Cardiac muscle cell (in vitro differentiated cells and primary cell): ENCODE measurements at regions not wholly inside any gene's neighbourhood (a gene's known extent, or its start where the extent isn't known, plus 50 kb on each side); places are given as distances from the start of the nearest gene placed in this dataset.

Experiments used
- DNase-seq, 2 donors: peaks; one replicate each; pipeline versions ENCODE4 v3.0.0 to v3.0.0-alpha.2; 2010 to 2017; ENCODE audit warnings: low read depth in 1 of 2, low spot score in 1 of 2
- H3K27ac ChIP-seq: fragments of 200-600 bp; sonication (generic); 2 replicates; pipeline ENCODE4 v1.5.1; 2016
- H3K27me3 ChIP-seq: fragments of 200-600 bp; sonication (generic); 2 replicates; pipeline ENCODE4 v1.6.0; 2016; ENCODE audit warnings: control low read depth
- H3K36me3 ChIP-seq: fragments of 200-600 bp; sonication (generic); 2 replicates; pipeline ENCODE4 v1.5.1; 2016; ENCODE audit warnings: control low read depth
- H3K4me1 ChIP-seq: fragments of 200-600 bp; sonication (generic); 2 replicates; pipeline ENCODE4 v1.8.1; 2017; ENCODE audit warnings: low read depth, mild to moderate bottlenecking, mixed run types
- H3K4me3 ChIP-seq: fragments of 200-600 bp; sonication (generic); 2 replicates; pipeline ENCODE4 v1.5.1; 2016; ENCODE audit warnings: mild to moderate bottlenecking
- H3K9me3 ChIP-seq: fragments of 200-600 bp; sonication (generic); 2 replicates; pipeline ENCODE4 v1.5.1; 2017; ENCODE audit warnings: low read depth, mild to moderate bottlenecking, control low read depth
- CTCF ChIP-seq: IDR thresholded peaks from 2 replicates; pipeline ENCODE4 v1.5.1; 2012; ENCODE audit warnings: low read depth, mild to moderate bottlenecking, low read length

DNA sequence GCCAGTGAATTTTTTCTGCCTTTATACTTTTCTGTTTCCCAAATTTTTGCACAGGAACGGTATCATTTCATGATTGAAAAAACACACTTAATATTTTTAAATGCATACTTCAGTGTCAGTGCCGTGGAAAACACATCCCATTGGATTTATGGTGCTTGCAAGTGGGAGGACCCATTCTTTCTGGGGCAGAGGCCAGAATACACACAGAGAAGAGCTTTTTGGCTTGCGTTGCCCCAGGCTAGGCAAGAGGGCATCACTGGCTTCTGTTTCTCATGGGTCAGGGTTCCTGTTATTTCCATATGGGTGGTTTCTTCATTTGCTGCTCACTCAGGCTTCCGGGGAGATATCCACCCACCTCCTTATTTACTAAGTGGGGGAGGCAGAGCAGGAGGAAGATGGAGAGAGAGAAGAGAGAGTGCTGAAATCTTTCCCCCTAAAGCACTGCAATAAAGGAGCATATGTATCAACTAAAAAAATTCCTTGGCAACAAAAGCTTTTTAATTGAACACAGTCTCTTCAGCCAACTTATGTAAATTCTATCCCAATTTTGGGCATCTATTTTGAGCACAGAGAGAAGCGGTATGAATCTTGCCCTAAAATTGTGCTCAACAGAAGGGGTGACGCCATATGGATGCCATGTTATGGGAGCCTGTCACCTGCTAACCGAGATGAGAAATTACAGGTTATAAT lies 66.0 kb upstream of the KIRREL3 start:
- Histone ChIP-seq H3K4me3 (no peak overlapping the region), H3K27me3 (no peaks in the 10 kb centered on the region), H3K4me1 (no peaks in the 10 kb centered on the region), H3K27ac (no peak overlapping the region), H3K36me3 (no peaks in the 10 kb centered on the region), H3K9me3 (no peaks in the 10 kb centered on the region)
- DNase-seq: no peak
- TF ChIP-seq CTCF: no peak

GRCh38 chr11:127063241-127063640 lies 62.7 kb upstream of the KIRREL3 start:
- Histone ChIP-seq H3K36me3 (no peaks in the 10 kb centered on the region), H3K9me3 (no peaks in the 10 kb centered on the region), H3K4me3 (no peak overlapping the region), H3K27me3 (no peaks in the 10 kb centered on the region), H3K27ac (no peak overlapping the region), H3K4me1 (no peaks in the 10 kb centered on the region)
- DNase-seq: no peak
- TF ChIP-seq CTCF: no peak

DNA sequence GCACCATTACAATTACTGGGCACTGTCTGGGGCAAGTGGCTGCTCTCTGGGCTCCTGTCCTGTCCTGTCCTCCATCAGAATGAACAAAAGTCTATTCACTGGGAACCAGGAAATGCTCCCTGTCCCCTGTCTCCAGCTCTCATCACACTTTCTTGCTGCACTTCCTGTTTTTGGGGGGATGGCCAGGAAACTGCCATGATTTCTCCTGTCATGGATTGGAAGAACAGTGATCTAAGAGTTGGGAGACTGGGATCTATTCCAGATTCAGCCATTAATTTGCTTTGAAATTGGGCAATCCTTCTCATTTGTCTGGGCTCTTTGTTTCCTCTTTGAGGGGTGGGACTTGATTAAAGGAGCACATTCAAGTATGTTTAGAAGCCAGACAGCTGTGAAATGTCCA lies 61.4 kb upstream of the KIRREL3 start:
- Histone ChIP-seq H3K9me3 (no peaks in the 10 kb centered on the region), H3K36me3 (no peaks in the 10 kb centered on the region), H3K27ac (no peak overlapping the region), H3K4me3 (no peak overlapping the region), H3K4me1 (no peaks in the 10 kb centered on the region), H3K27me3 (no peaks in the 10 kb centered on the region)
- no peak for DNase-seq
- TF ChIP-seq CTCF: no peak

- no peak for DNase-seq
- no peak for TF ChIP-seq CTCF
- Histone ChIP-seq H3K9me3 (no peaks in the 10 kb centered on the region), H3K4me3 (no peak overlapping the region), H3K27ac (no peak overlapping the region), H3K36me3 (no peaks in the 10 kb centered on the region), H3K27me3 (no peaks in the 10 kb centered on the region), H3K4me1 (no peaks in the 10 kb centered on the region)
These were observed 59.2 kb upstream of the KIRREL3 start for GRCh38 chr11:127059750-127060149.

- no peak for DNase-seq
- Histone ChIP-seq H3K4me1 (no peaks in the 10 kb centered on the region), H3K36me3 (no peaks in the 10 kb centered on the region), H3K27me3 (no peaks in the 10 kb centered on the region), H3K4me3 (no peak overlapping the region), H3K27ac (no peak overlapping the region), H3K9me3 (no peaks in the 10 kb centered on the region)
- TF ChIP-seq CTCF: no peak
These were observed 58.7 kb upstream of the KIRREL3 start for GRCh38 chr11:127059286-127059685.
